CD4-positive, alpha-beta T cell treated with Interleukin-4 for 1 hour (primary cell): ENCODE measurements at regions not wholly inside any gene's neighbourhood (a gene's known extent, or its start where the extent isn't known, plus 50 kb on each side); places are given as distances from the start of the nearest gene placed in this dataset.
"Not testable (repeated sequence)": the region's sequence is repeated elsewhere in the genome, so short reads cannot be mapped to it uniquely, and the experiment has no call there.

Source experiments
- DNase-seq, 2 donors: peaks; one replicate each; pipeline ENCODE4 v3.0.0-alpha.2; 2020 to 2022

- DNase-seq: no peak
Observed at GRCh38 chr6:170040115-170040500, 250.8 kb downstream of the DLL1 start.

GRCh38 chr6:170039156-170040114, 251.4 kb downstream of the DLL1 start:
- DNase-seq: no peak

GRCh38 chr6:170038708-170039107, 252.2 kb downstream of the DLL1 start:
- DNase-seq: no peak

DNA sequence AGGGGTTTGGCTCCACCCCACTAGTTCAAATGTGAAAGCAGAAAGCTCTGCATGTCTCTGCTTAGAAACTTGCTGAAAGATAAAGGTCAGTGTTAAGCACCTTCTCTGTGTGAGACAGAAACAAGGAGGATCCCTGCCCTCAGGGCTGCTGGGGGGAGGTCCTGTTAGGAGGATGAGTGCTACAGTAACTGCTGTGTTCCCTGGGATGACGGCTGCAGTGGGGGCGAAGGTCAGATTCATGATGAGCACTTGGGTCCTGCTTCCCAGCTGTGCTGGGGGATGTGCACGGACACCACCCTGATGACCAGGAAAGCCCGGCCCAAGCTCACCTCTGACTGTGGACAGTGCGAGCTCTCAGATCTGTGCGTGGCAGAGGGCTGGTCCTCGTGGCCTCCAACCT, 252.6 kb downstream of the DLL1 start:
- no peak for DNase-seq

DNA sequence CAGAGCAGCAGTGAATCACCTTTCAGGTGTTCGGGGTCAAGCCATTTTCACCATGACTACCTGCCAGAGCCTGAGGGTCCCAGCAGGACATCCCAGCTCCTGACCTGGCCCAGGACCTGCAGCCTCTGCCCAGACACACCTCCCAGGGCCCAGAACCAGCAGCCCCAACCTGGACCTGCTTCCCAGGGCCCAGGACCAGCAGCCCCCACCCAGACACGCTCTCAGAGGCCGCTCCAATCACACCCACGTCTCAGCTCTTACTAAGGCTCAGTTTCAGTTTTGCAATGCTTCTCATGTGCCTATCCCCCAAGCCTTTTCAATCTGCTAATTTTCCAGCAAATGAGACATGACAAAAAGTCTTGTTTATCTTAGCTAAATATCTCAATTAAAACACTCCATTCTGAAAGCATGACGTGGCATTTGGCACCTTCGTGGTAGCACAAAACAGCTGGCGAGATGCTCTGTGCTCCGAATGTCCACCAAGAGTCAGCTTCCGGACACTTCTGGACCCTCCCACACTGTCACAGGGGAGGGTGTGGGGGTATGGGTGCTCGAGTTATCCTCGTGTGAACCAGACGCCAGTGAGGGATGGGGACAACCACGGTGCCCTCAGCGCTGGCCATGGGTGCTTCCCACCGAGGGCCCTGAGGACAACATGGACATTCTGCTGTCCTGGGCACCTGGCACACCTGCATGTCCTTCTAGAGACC, 253.2 kb downstream of the DLL1 start:
- peak in 1 of 2 donors; percentile 7 for DNase-seq

DNA sequence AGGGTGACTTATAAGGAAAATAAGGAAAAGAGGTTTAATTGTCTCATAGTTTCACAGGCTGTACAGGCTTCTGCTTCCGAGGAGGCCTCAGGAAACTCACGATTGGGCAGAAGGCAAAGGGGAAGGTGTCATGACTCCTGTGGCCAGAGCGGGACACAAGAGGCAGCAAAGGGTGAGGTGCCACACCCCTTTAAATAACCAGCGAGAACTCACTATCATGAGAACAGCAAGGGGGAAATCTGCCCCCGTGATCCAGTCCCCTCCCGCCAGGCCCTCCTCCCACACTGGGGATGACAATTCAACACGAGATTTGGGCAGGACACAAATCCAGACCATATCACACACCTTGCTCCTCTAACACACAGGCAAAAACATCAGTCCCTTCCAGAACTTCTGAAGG, 254.0 kb downstream of the DLL1 start:
- DNase-seq: peak in 1 of 2 donors; percentile 7

- DNase-seq: not testable (repeated sequence)
Observed at GRCh38 chr6:170036367-170036766, 254.5 kb downstream of the DLL1 start.

DNA sequence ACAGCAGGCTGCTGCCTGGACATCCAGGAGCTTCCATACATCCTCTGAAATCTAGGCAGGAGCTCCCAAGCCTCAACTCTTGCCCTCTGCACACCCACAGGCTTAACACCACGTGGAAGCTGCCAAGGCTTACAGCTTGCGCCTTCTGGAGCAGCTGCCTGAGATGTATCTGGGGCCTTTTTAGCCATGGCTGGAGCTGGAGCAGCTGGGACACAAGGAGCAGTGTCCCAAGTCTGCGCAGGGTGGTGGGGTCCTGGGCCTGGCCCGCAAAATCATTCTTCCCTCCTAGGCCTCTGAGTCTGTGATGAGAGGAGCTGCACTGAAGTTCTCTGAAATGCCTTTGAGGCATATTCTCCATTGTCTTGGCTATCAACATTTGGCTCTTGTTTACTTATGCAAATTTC, 255.0 kb downstream of the DLL1 start:
- no peak for DNase-seq

- no peak for DNase-seq
Observed at GRCh38 chr6:170035044-170035443, 255.8 kb downstream of the DLL1 start.

GRCh38 chr6:170034294-170034693, 256.6 kb downstream of the DLL1 start:
- DNase-seq: peak in 1 of 2 donors; percentile 9

- peak in 1 of 2 donors; percentile 10 for DNase-seq
Observed at GRCh38 chr6:170033666-170034065, 257.2 kb downstream of the DLL1 start.

GRCh38 chr6:170032706-170033309, 258.1 kb downstream of the DLL1 start:
- peak in 1 of 2 donors; percentile 4 for DNase-seq

GRCh38 chr6:170032197-170032596, 258.7 kb downstream of the DLL1 start:
- DNase-seq: peak in 1 of 2 donors; percentile 7

- DNase-seq: no peak
Observed at GRCh38 chr6:170031684-170032121, 259.2 kb downstream of the DLL1 start.

GRCh38 chr6:170030821-170031471, 259.9 kb downstream of the DLL1 start:
- peak in 1 of 2 donors; percentile 6 for DNase-seq

- peak in 1 of 2 donors; percentile 8 for DNase-seq
Observed at GRCh38 chr6:170030284-170030815, 260.5 kb downstream of the DLL1 start.

GRCh38 chr6:170029416-170030283, 261.2 kb downstream of the DLL1 start:
- DNase-seq: peak in 1 of 2 donors; percentile 7

GRCh38 chr6:170028629-170029345, 262.1 kb downstream of the DLL1 start:
- DNase-seq: peak in 1 of 2 donors; percentile 0

DNA sequence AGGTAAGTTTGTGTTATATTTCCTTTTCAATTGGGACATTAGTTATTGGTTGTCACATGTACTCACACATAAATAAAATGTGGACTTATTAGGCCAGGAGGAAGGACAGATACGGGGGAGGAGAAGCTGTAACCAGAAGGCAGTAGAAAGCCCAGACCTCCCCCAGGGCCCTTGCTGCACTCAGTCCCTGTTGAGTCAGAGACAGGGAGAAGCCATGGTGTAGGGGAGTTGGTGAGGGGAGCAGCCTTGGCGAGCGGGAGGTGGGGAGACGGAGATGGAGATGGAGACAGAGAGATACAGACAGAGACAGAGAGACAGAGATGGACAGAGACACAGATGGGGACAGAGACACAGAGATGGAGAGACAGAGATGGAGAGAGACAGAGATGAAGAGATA, 263.2 kb downstream of the DLL1 start:
- peak in 1 of 2 donors; percentile 2 for DNase-seq

GRCh38 chr6:170026751-170027646, 263.9 kb downstream of the DLL1 start:
- DNase-seq: peak in 1 of 2 donors; percentile 5
